ENCODE measurements at regions not wholly inside any gene's neighbourhood (a gene's known extent, or its start where the extent isn't known, plus 50 kb on each side); places are given as distances from the start of the nearest gene placed in this dataset.
"Not testable (repeated sequence)": the region's sequence is repeated elsewhere in the genome, so short reads cannot be mapped to it uniquely, and the experiment has no call there.

DNA sequence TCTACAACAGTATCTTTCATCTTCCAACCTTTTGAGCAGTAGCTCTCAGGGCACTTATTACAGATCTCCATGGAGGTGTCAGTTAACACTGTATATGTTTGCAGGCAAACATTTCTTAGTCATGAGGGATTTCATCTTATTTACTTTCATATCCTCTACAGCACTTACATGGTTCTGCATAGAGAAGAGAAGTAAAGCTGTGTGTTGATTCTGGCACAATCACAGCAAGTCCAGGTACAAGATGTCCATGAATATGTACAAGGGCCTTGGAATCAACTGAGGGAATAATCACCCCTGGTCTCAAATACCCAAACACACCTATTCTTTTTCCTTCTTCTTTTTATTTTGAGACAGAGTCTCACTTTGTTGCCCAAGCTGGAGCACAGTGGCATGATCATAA, 142.0 kb upstream of the TRPM3 start:
- H3K4me2 ChIP-seq (ENCODE audit: low read length), result no peak overlapping the region
- H3F3A ChIP-seq (ENCODE audit: low read length, unreplicated experiment), result no peaks in the 10 kb centered on the region
- ATAC-seq (no peak), DNase-seq (no peak)
- H3K9me3 ChIP-seq (ENCODE audit: low read length), result no peaks in the 10 kb centered on the region
- H3K79me2 ChIP-seq (ENCODE audit: low read length), result no peaks in the 10 kb centered on the region
- no peak for TF ChIP-seq CTCF (conservative IDR thresholded peaks at IDR 0.05; ENCODE audit: low read depth, low read length)
- TF ChIP-seq EZH2phosphoT487 (IDR thresholded peaks at IDR 0.05; ENCODE audit: borderline replicate concordance, low read length), result no peak
- TF ChIP-seq EZH2 (IDR thresholded peaks at IDR 0.05; ENCODE audit: low read length, unreplicated experiment), result no peak
- no peaks in the 10 kb centered on the region for H3K36me3 ChIP-seq (ENCODE audit: low read depth, low read length)
- no peaks in the 10 kb centered on the region for H3K9me2 ChIP-seq (replicated peaks; ENCODE audit: low read length)
- no peaks in the 10 kb centered on the region for H4K20me1 ChIP-seq (ENCODE audit: low read length)
- no TSS peak for BruUV-seq (replicated peaks)
- H3K27ac ChIP-seq (ENCODE audit: low read length), result no peak overlapping the region
- POLR2A ChIA-PET (ENCODE audit: unreplicated experiment), result no interaction called here
- CTCF ChIA-PET, result no interaction called here
- no peak overlapping the region for H2AFZ ChIP-seq (ENCODE audit: low read length)
- intact Hi-C loops (cut with micrococcal nuclease), result no loop called here
- H3K4me3 ChIP-seq (ENCODE audit: low read length), result no peak overlapping the region
- no peaks in the 10 kb centered on the region for H3K27me3 ChIP-seq (ENCODE audit: low read length)
- no peaks in the 10 kb centered on the region for H3K4me1 ChIP-seq (ENCODE audit: insufficient read depth, low read length)
- H3K9ac ChIP-seq (ENCODE audit: low read length), result no peak overlapping the region

DNA sequence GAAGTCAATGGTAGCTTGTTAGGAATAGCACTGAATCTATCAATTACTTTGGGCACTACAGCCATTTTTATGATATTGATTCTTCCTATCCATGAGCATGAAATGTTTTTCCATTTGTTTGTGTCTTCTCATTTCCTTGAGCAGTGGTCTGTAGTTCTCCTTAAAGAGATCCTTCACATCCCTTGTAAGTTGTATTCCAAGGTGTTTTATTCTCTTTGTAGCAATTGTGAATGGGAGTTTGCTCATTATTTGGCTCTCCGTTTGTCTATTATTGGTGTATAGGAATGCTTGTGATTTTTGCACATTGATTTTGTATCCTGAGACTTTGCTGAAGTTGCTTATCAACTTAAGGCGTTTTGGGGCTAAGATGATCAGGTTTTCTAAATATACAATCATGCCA, 139.0 kb upstream of the TRPM3 start:
- H3K4me2 ChIP-seq (ENCODE audit: low read length); H4K20me1 ChIP-seq (ENCODE audit: low read length); POLR2A ChIA-PET (ENCODE audit: unreplicated experiment); H3K9me2 ChIP-seq (replicated peaks; ENCODE audit: low read length); H3K27me3 ChIP-seq (ENCODE audit: low read length); H3K9ac ChIP-seq (ENCODE audit: low read length); CTCF ChIA-PET; ATAC-seq; DNase-seq; H3K4me1 ChIP-seq (ENCODE audit: insufficient read depth, low read length); intact Hi-C loops (cut with micrococcal nuclease); H3K79me2 ChIP-seq (ENCODE audit: low read length); H3K36me3 ChIP-seq (ENCODE audit: low read depth, low read length); BruUV-seq (replicated peaks); H3F3A ChIP-seq (ENCODE audit: low read length, unreplicated experiment); H3K9me3 ChIP-seq (ENCODE audit: low read length); H3K27ac ChIP-seq (ENCODE audit: low read length); H3K4me3 ChIP-seq (ENCODE audit: low read length); H2AFZ ChIP-seq (ENCODE audit: low read length): not testable (repeated sequence)

DNA sequence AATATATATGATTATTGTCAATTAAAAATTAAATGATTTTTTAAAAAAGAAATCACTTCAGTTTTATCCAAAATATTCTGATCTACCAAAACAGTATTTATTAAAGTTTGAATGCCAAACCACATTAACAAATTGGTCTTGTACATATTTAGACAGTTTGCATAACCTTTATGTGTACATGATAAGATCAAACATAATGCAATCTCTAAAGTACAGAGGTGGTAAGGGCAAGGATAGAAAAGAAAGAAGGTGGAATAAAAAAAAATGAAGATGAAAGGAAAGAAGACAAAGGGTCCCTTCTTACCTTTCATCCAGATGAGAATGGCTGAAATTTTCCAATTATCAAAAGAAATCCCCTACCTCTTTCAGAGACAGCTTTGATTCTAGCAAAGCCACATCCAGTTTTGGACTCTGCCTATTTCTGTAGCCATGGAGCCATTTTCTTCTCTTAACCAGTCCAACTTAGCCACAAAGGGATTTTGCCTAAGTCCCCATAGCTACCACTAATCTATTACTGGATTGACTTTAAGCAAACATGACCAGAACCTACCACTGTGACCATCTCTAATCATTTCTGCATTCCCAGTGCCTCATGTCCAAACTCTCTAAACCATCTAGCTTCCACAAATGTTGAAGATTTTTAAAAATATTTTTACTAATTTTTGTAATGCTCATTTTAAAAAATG, 133.3 kb upstream of the TRPM3 start:
- Histone ChIP-seq H3K4me3 (ENCODE audit: low read length) (no peak overlapping the region), H3K27ac (ENCODE audit: low read length) (no peak overlapping the region), H2AFZ (ENCODE audit: low read length) (no peak overlapping the region), H3K36me3 (ENCODE audit: low read depth, low read length) (no peaks in the 10 kb centered on the region; the same call in 1 of the 2 replicates), H3K4me1 (ENCODE audit: insufficient read depth, low read length) (no peaks in the 10 kb centered on the region), H3K9me3 (ENCODE audit: low read length) (no peaks in the 10 kb centered on the region), H3K9me2 (replicated peaks; ENCODE audit: low read length) (no peaks in the 10 kb centered on the region), H3K79me2 (ENCODE audit: low read length) (no peaks in the 10 kb centered on the region), H3K27me3 (ENCODE audit: low read length) (no peaks in the 10 kb centered on the region), H4K20me1 (ENCODE audit: low read length) (no peaks in the 10 kb centered on the region), H3K4me2 (ENCODE audit: low read length) (no peak overlapping the region), H3K9ac (ENCODE audit: low read length) (no peak overlapping the region), H3F3A (ENCODE audit: low read length, unreplicated experiment) (no peaks in the 10 kb centered on the region)
- ATAC-seq, result no peak
- no TSS peak for BruUV-seq (replicated peaks)
- ChIA-PET CTCF (no interaction called here), POLR2A (ENCODE audit: unreplicated experiment) (no interaction called here)
- no peak for TF ChIP-seq CTCF (conservative IDR thresholded peaks at IDR 0.05; ENCODE audit: low read depth, low read length)
- no peak for TF ChIP-seq EZH2 (IDR thresholded peaks at IDR 0.05; ENCODE audit: low read length, unreplicated experiment)
- no peak for TF ChIP-seq EZH2phosphoT487 (IDR thresholded peaks at IDR 0.05; ENCODE audit: borderline replicate concordance, low read length)
- DNase-seq, result no peak
- intact Hi-C loops (cut with micrococcal nuclease), result no loop called here

Measured in PC-3 (cell line).